ENCODE measurements at regions not wholly inside any gene's neighbourhood (a gene's known extent, or its start where the extent isn't known, plus 50 kb on each side); places are given as distances from the start of the nearest gene placed in this dataset.

DNA sequence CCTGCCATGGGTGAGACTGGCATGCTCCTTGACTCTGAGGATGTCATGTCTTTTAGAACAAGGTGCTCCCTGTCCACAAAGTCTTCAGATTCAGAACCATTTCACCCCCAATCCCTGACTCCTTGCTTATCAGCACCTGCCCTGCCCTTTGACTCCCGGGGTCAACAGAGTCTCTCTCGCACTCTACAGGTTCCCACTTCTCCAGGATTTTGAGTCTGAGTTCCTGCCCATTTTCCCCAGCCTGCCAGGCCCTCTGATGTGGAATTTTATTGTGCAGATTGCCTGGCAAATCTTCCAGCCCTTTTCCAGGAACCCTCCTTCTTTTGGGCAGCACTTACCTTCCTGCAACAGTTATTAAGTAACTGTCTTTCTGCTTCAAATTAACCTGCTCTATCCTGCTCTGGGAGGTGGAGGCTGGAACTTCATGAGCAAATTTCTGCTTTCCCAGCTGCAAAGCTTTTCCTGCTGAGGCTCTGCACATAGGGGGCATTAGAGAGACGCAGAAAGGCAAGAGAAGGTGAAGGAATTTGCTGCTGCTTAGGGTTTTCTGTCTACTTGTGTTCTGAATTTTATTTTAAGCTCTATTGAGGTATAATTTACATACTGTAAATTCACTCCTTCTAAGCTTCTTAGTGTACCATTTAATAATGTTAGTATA, 259.1 kb downstream of the PCNX1 start:
- TF ChIP-seq FOXP2 (optimal IDR thresholded peaks at IDR 0.05; ENCODE audit: borderline replicate concordance, extremely low read depth, extremely low read length, insufficient read depth) (no peak), TAF1 (IDR thresholded peaks at IDR 0.05; ENCODE audit: borderline replicate concordance, insufficient read depth, low read length) (no peak)
